GM12874 (cell line): ENCODE measurements at regions not wholly inside any gene's neighbourhood (a gene's known extent, or its start where the extent isn't known, plus 50 kb on each side); places are given as distances from the start of the nearest gene placed in this dataset.

Source experiments
- CTCF ChIP-seq: IDR thresholded peaks from 2 replicates; pipeline ENCODE4 v1.5.1; 2011; ENCODE audit warnings: low read depth, mild to moderate bottlenecking, control low read depth, low read length, moderate library complexity; ENCODE audit not compliant: insufficient read depth

- no peak for TF ChIP-seq CTCF
Measured at GRCh38 chr5:105952875-105953274, 1717.9 kb downstream of the EFNA5 start.

GRCh38 chr5:105947461-105947860, 1723.3 kb downstream of the EFNA5 start:
- TF ChIP-seq CTCF, result no peak

- TF ChIP-seq CTCF, result no peak
Measured at GRCh38 chr5:105945203-105945972, 1725.3 kb downstream of the EFNA5 start.

- no peak for TF ChIP-seq CTCF
Measured at GRCh38 chr5:105940181-105940580, 1730.6 kb downstream of the EFNA5 start.

GRCh38 chr5:105934171-105934570, 1736.6 kb downstream of the EFNA5 start:
- TF ChIP-seq CTCF, result no peak

GRCh38 chr5:105931881-105932421, 1738.8 kb downstream of the EFNA5 start:
- TF ChIP-seq CTCF, result no peak

- no peak for TF ChIP-seq CTCF
Measured at GRCh38 chr5:105929858-105930257, 1740.9 kb downstream of the EFNA5 start.
